G401 (cell line): ENCODE measurements at regions not wholly inside any gene's neighbourhood (a gene's known extent, or its start where the extent isn't known, plus 50 kb on each side); places are given as distances from the start of the nearest gene placed in this dataset.
"Not testable (repeated sequence)": the region's sequence is repeated elsewhere in the genome, so short reads cannot be mapped to it uniquely, and the experiment has no call there.

Source experiments
- DNase-seq: peaks from one replicate; pipeline ENCODE4 v3.0.0-alpha.2; 2015; ENCODE audit warnings: low spot score
- in situ Hi-C: cut with HindIII; loops from 2 replicates; pipeline ENCODE4 v1.10.0; 2016; ENCODE audit warnings: low sequenced_read_pairs, mixed read lengths

- DNase-seq, in situ Hi-C loops: not testable (repeated sequence)
Measured at GRCh38 chr13:80998603-80999002, 657.7 kb upstream of the SPRY2 start.

GRCh38 chr13:80989747-80990146 lies 648.8 kb upstream of the SPRY2 start:
- in situ Hi-C loops: no loop called here
- DNase-seq: no peak

- DNase-seq: no peak
- in situ Hi-C loops: no loop called here
Measured at GRCh38 chr13:80989241-80989640, 648.3 kb upstream of the SPRY2 start.

- in situ Hi-C loops: no loop called here
- no peak for DNase-seq
Measured at GRCh38 chr13:80988391-80989151, 647.6 kb upstream of the SPRY2 start.

- in situ Hi-C loops: no loop called here
- peak; percentile 65 for DNase-seq
Measured at GRCh38 chr13:80979035-80979641, 638.2 kb upstream of the SPRY2 start.

- no peak for DNase-seq
- in situ Hi-C loops: no loop called here
Measured at GRCh38 chr13:80977168-80977567, 636.2 kb upstream of the SPRY2 start.

- no peak for DNase-seq
- in situ Hi-C loops: no loop called here
Measured at GRCh38 chr13:80975903-80976302, 635.0 kb upstream of the SPRY2 start.

- no peak for DNase-seq
- in situ Hi-C loops: no loop called here
Measured at GRCh38 chr13:80973721-80974120, 632.8 kb upstream of the SPRY2 start.

GRCh38 chr13:80972857-80973478 lies 632.0 kb upstream of the SPRY2 start:
- in situ Hi-C loops: no loop called here
- no peak for DNase-seq

- DNase-seq: no peak
- in situ Hi-C loops: no loop called here
Measured at GRCh38 chr13:80965097-80965496, 624.2 kb upstream of the SPRY2 start.

GRCh38 chr13:80962855-80963254 lies 621.9 kb upstream of the SPRY2 start:
- peak; percentile 12 for DNase-seq
- in situ Hi-C loops: no loop called here

GRCh38 chr13:80962173-80962572 lies 621.2 kb upstream of the SPRY2 start:
- no peak for DNase-seq
- in situ Hi-C loops: no loop called here

- DNase-seq: peak; percentile 47
- in situ Hi-C loops: no loop called here
Measured at GRCh38 chr13:80957019-80957655, 616.2 kb upstream of the SPRY2 start.

- DNase-seq: no peak
- in situ Hi-C loops: no loop called here
Measured at GRCh38 chr13:80955501-80955900, 614.6 kb upstream of the SPRY2 start.

GRCh38 chr13:80952158-80952557 lies 611.2 kb upstream of the SPRY2 start:
- no peak for DNase-seq
- in situ Hi-C loops: no loop called here

- no peak for DNase-seq
- in situ Hi-C loops: no loop called here
Measured at GRCh38 chr13:80946008-80946802, 605.3 kb upstream of the SPRY2 start.

GRCh38 chr13:80945328-80945727 lies 604.4 kb upstream of the SPRY2 start:
- no peak for DNase-seq
- in situ Hi-C loops: no loop called here

- no peak for DNase-seq
- in situ Hi-C loops: no loop called here
Measured at GRCh38 chr13:80939581-80939980, 598.7 kb upstream of the SPRY2 start.

GRCh38 chr13:80931766-80932165 lies 590.8 kb upstream of the SPRY2 start:
- in situ Hi-C loops: no loop called here
- no peak for DNase-seq
